ENCODE measurements at regions not wholly inside any gene's neighbourhood (a gene's known extent, or its start where the extent isn't known, plus 50 kb on each side); places are given as distances from the start of the nearest gene placed in this dataset.

- Histone ChIP-seq H3K9me3 (no peaks in the 10 kb centered on the region), H3K27ac (no peak overlapping the region), H3K27me3 (ENCODE audit: low read depth) (no peaks in the 10 kb centered on the region), H3K36me3 (no peaks in the 10 kb centered on the region), H3K4me3 (no peak overlapping the region), H3K4me1 (no peaks in the 10 kb centered on the region)
- DNase-seq (no peak), ATAC-seq (no peak)
- TF ChIP-seq CTCF (IDR thresholded peaks at IDR 0.05) = no peak
- intact Hi-C loops (cut with DNase I) = no loop called here
Observed at GRCh38 chr1:57957576-57957975, 533.7 kb upstream of the DAB1 start.

GRCh38 chr1:57951390-57951789 lies 527.5 kb upstream of the DAB1 start:
- ATAC-seq = no peak
- H3K27ac ChIP-seq = no peak overlapping the region
- DNase-seq = no peak
- H3K4me3 ChIP-seq = no peak overlapping the region
- intact Hi-C loops (cut with DNase I) = no loop called here
- no peaks in the 10 kb centered on the region for H3K9me3 ChIP-seq
- H3K36me3 ChIP-seq = no peaks in the 10 kb centered on the region
- no peaks in the 10 kb centered on the region for H3K4me1 ChIP-seq
- no peaks in the 10 kb centered on the region for H3K27me3 ChIP-seq (ENCODE audit: low read depth)
- TF ChIP-seq CTCF (IDR thresholded peaks at IDR 0.05) = no peak

DNA sequence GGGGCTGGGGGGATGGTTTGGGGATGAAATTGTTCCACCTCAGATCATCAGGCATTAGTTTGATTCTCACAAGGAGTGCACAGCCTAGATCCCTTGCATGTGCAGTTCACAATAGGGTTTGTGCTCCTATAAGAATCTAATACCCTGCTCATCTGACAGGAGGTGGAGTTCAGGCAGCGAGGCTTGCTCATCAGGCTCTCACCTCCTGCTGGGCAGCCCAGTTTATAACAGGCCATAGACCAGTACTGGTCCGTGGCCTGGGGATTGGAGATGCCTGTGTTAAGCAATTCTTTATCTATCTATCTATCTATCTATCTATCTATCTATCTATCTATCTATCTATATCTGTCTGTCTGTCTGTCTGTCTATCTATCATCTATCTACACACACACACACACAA lies 525.3 kb upstream of the DAB1 start:
- TF ChIP-seq CTCF (IDR thresholded peaks at IDR 0.05) = no peak
- no peaks in the 10 kb centered on the region for H3K36me3 ChIP-seq
- H3K4me3 ChIP-seq = no peak overlapping the region
- H3K27me3 ChIP-seq (ENCODE audit: low read depth) = no peaks in the 10 kb centered on the region
- H3K27ac ChIP-seq = no peak overlapping the region
- no peaks in the 10 kb centered on the region for H3K9me3 ChIP-seq
- intact Hi-C loops (cut with DNase I) = no loop called here
- no peak for DNase-seq
- no peaks in the 10 kb centered on the region for H3K4me1 ChIP-seq
- no peak for ATAC-seq

DNA sequence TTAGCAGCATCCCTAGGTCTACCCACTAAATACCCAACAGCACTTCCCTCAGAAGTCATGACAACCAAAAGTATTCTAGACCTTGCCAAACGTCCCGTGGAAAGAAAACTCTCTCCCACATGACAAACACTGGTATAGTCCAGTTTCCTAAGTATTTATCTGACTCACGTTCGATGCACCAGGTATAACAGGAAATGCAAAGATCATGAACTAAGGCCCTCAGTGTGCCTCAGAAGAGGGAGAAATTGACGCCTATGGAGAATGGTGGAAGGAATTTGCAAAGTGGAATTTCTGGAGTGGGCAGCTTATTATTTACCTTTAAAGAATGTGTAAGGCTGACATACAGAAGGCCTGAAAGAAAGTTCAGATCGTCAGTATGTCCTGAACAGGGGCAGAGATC lies 523.6 kb upstream of the DAB1 start:
- intact Hi-C loops (cut with DNase I) = no loop called here

DNA sequence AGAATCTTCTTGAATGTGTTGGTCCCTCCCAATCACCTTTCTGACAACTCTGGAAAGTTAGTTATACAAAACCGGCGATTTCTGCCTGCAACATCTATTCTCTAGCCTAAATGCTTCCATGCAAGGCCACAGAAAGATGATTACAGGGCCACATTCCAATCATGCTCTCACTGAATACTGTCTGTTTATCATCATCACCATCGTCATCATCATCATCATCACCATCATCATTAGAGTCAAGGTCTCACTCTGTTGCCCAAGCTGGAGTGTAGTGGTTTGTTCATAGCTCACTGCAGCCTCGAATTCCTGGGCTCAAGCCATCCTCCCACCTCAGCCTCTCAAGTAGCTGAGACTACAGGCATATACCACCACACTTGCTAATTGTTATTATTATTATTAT lies 521.2 kb upstream of the DAB1 start:
- ATAC-seq = no peak
- Histone ChIP-seq H3K27me3 (ENCODE audit: low read depth) (no peaks in the 10 kb centered on the region), H3K4me3 (no peak overlapping the region), H3K27ac (no peak overlapping the region), H3K4me1 (no peaks in the 10 kb centered on the region), H3K36me3 (no peaks in the 10 kb centered on the region), H3K9me3 (no peaks in the 10 kb centered on the region)
- DNase-seq = no peak
- intact Hi-C loops (cut with DNase I) = no loop called here
- TF ChIP-seq CTCF (IDR thresholded peaks at IDR 0.05) = no peak

More for the DNA sequence above, 523.6 kb upstream of the DAB1 start:
- H3K4me3 ChIP-seq = no peak overlapping the region
- H3K36me3 ChIP-seq = no peaks in the 10 kb centered on the region
- TF ChIP-seq CTCF (IDR thresholded peaks at IDR 0.05) = no peak
- H3K4me1 ChIP-seq = no peaks in the 10 kb centered on the region
- DNase-seq = no peak
- no peaks in the 10 kb centered on the region for H3K27me3 ChIP-seq (ENCODE audit: low read depth)
- no peak overlapping the region for H3K27ac ChIP-seq
- no peak for ATAC-seq
- H3K9me3 ChIP-seq = no peaks in the 10 kb centered on the region

DNA sequence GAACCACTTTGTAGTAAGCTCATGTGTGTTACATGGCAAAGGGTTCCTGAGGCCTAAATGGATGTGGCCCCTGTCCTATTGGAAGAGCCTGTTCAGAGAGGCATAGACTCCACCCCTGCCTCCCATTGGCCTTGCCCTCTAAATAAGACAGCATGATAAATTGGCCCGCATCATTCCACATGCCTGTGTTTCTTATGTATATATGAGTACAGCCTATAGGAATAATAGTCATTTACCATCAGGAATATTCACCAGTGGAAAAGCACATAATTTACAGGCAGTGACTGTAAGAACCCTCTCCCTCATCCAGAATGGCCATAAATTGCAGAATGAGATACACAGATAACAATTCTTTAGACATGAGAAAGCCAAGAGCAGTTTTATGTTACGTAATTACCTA lies 519.5 kb upstream of the DAB1 start:
- no peak for DNase-seq
- Histone ChIP-seq H3K4me3 (no peak overlapping the region), H3K27me3 (ENCODE audit: low read depth) (no peaks in the 10 kb centered on the region), H3K9me3 (no peaks in the 10 kb centered on the region), H3K36me3 (no peaks in the 10 kb centered on the region), H3K27ac (no peak overlapping the region), H3K4me1 (no peaks in the 10 kb centered on the region)
- intact Hi-C loops (cut with DNase I) = no loop called here
- TF ChIP-seq CTCF (IDR thresholded peaks at IDR 0.05) = no peak
- no peak for ATAC-seq
